WTC11 (cell line): ENCODE measurements at regions not wholly inside any gene's neighbourhood (a gene's known extent, or its start where the extent isn't known, plus 50 kb on each side); places are given as distances from the start of the nearest gene placed in this dataset.

Source experiments
- ATF6 ChIP-seq: sonication (generic); formaldehyde crosslinking; IDR thresholded peaks from 2 replicates; pipeline ENCODE4 v1.8.1; 2023; ENCODE audit warnings: mild to moderate bottlenecking, missing genetic modification reagents
- CDX4 ChIP-seq: fragments of 250-450 bp; sonication (Bioruptor Pico); IDR thresholded peaks from 2 replicates; pipeline ENCODE4 v1.9.0; 2021; ENCODE audit warnings: moderate library complexity, mild to moderate bottlenecking, inconsistent platforms, borderline replicate concordance
- CTCF ChIP-seq: fragments of 200-600 bp; IDR thresholded peaks from 2 replicates; pipeline ENCODE4 v1.8.0; 2022; ENCODE audit warnings: antibody characterized with exemption
- E2F5 ChIP-seq: sonication (generic); formaldehyde crosslinking; IDR thresholded peaks from 2 replicates; pipeline ENCODE4 v1.8.1; 2022; ENCODE audit warnings: mild to moderate bottlenecking, moderate library complexity, missing genetic modification reagents
- HMGXB4 ChIP-seq: sonication (generic); formaldehyde crosslinking; IDR thresholded peaks from 2 replicates; pipeline ENCODE4 v1.8.1; 2023; ENCODE audit warnings: mild to moderate bottlenecking, moderate library complexity, missing genetic modification reagents
- JUN ChIP-seq: sonication (generic); formaldehyde crosslinking; IDR thresholded peaks from 2 replicates; pipeline ENCODE4 v1.8.0; 2023; ENCODE audit warnings: mild to moderate bottlenecking, missing genetic modification reagents
- MLX ChIP-seq: sonication (generic); formaldehyde crosslinking; IDR thresholded peaks from 2 replicates; pipeline ENCODE4 v1.8.1; 2023; ENCODE audit warnings: mild to moderate bottlenecking, missing genetic modification reagents, moderate library complexity
- NFATC4 ChIP-seq: fragments of 250-450 bp; sonication (Bioruptor Pico); IDR thresholded peaks from 2 replicates; pipeline ENCODE4 v1.9.0; 2021; ENCODE audit warnings: mild to moderate bottlenecking
- NR1H2 ChIP-seq: sonication (generic); formaldehyde crosslinking; IDR thresholded peaks from 2 replicates; pipeline ENCODE4 v1.9.0; 2021; ENCODE audit warnings: mild to moderate bottlenecking, moderate library complexity, missing genetic modification reagents
- NR3C1 ChIP-seq: sonication (generic); formaldehyde crosslinking; conservative IDR thresholded peaks from 2 replicates; pipeline ENCODE4 v1.8.1; 2023; ENCODE audit warnings: low read depth, mild to moderate bottlenecking, missing genetic modification reagents
- SP1 ChIP-seq: sonication (generic); formaldehyde crosslinking; conservative IDR thresholded peaks from 2 replicates; pipeline ENCODE4 v1.8.1; 2022; ENCODE audit warnings: missing genetic modification reagents
- STAT6 ChIP-seq: sonication (generic); formaldehyde crosslinking; conservative IDR thresholded peaks from 2 replicates; pipeline ENCODE4 v1.8.1; 2023; ENCODE audit warnings: mild to moderate bottlenecking, low read depth, missing genetic modification reagents, moderate library complexity
- USF2 ChIP-seq: sonication (generic); formaldehyde crosslinking; IDR thresholded peaks from 2 replicates; pipeline ENCODE4 v1.8.1; 2023; ENCODE audit warnings: mild to moderate bottlenecking, missing genetic modification reagents, moderate library complexity
- ZNF263 ChIP-seq: sonication (generic); formaldehyde crosslinking; IDR thresholded peaks from 2 replicates; pipeline ENCODE4 v1.8.1; 2022; ENCODE audit warnings: low read depth, mild to moderate bottlenecking, moderate library complexity, missing genetic modification reagents

DNA sequence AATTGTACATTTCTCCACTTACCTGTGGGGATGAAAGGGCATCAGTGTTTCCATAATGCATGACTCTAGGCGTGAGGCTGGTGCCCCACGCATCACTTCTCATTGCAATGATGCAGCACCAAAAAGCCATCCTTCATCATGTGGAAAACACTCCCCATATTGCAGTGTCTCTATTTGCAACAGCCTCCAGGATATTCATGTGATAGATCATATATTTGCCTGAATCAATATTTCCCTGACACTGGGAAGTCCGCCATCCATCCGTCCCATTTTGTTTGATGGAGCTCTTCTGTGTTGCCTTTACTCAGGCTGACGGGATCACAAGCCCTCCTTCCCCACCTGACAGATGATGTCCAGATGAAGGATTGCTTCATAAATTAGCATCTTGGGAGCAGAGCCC lies 74.5 kb upstream of the CAMK1G start:
- TF ChIP-seq NR1H2 (CRISPR knock-in tag) (no peak), NR3C1 (CRISPR knock-in tag) (no peak), SP1 (no peak), HMGXB4 (CRISPR knock-in tag) (no peak), USF2 (CRISPR knock-in tag) (no peak), CDX4 (CRISPR knock-in tag) (no peak), STAT6 (CRISPR knock-in tag) (no peak), CTCF (no peak), ATF6 (no peak), ZNF263 (no peak), MLX (CRISPR knock-in tag) (no peak), NFATC4 (CRISPR knock-in tag) (no peak), E2F5 (CRISPR knock-in tag) (no peak), JUN (CRISPR knock-in tag) (no peak)
